ENCODE measurements at regions not wholly inside any gene's neighbourhood (a gene's known extent, or its start where the extent isn't known, plus 50 kb on each side); places are given as distances from the start of the nearest gene placed in this dataset.

DNA sequence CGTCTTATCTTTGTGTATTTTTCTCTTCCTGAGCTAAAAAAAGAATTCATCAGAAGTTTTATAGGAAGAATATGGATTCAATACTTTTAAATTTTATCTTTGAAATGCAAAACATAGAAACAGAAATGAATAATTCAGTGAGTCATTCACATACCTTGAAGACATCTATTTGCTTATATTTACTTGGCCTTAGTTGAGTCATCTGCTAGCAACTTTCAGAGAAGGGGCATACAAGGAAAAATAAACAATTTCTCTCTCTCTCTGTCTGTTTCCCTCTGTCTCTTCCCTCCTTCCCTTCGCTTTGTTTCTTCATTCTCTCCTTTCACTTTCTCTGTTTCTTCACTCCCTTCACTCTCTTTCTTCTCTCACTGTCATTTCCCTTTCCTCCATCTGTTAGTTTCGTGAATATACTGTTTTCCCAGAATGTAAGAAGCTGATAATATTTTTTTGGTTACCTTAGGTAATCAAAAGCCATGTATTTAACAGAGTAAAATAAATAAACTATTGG lies 477.2 kb downstream of the BRINP3 start:
- TF ChIP-seq POLR2AphosphoS5 (IDR thresholded peaks at IDR 0.05; ENCODE audit: borderline replicate concordance, low read depth, low read length), result no peak
- TF ChIP-seq EZH2 (IDR thresholded peaks at IDR 0.05), result no peak

Data from SK-N-MC (cell line).